A549 (cell line): ENCODE measurements at regions not wholly inside any gene's neighbourhood (a gene's known extent, or its start where the extent isn't known, plus 50 kb on each side); places are given as distances from the start of the nearest gene placed in this dataset.

Experiments
- ATAC-seq, 2 experiments: fragments of 200-7000 bp in 1 of 2; fragments of >200 bp in 1 of 2; cut with Nextera tagmentation in 1 of 2; cut with Tn5 transposase in 1 of 2; 3 replicates each; pipeline versions ENCODE4 v1.8.0 to v1.9.1; 2018 to 2020; ENCODE audit warnings: mild to moderate bottlenecking in 1 of 2, moderate library complexity in 1 of 2
- CTCF ChIA-PET: fragments of 300-600 bp; sonication (Branson Sonifier 250); formaldehyde crosslinking; extraction: SDS; loops from one replicate; lab custom pipeline; 2021; ENCODE audit warnings: antibody characterized with exemption, inconsistent platforms; lab: Yijun Ruan, JAX
- POLR2A ChIA-PET: fragments of 350-600 bp; formaldehyde crosslinking; extraction: SDS; loops from one replicate; lab custom pipeline; 2021; ENCODE audit warnings: antibody characterized with exemption, inconsistent platforms; lab: Yijun Ruan, JAX
- DNase-seq, 2 experiments: peaks; one replicate each; pipeline versions ENCODE4 v3.0.0 to v3.0.0-alpha.2; 2011 to 2016; ENCODE audit warnings: low read depth in 1 of 2, low spot score in 1 of 2
- FAIRE-seq: peaks from 2 replicates; lab custom pipeline; 2011; peaks lifted over from hg19 to GRCh38; lab: Jason Lieb, UNC
- H3K27ac ChIP-seq, 2 experiments: fragments of >200 bp; sonication (Bioruptor Twin); formaldehyde crosslinking; 3 replicates each; pipeline ENCODE4 v1.5.1; 2016 to 2017
- H3K4me1 ChIP-seq: fragments of >200 bp; sonication (Bioruptor Twin); formaldehyde crosslinking; 3 replicates; pipeline ENCODE4 v1.6.1; 2016
- H3K4me2 ChIP-seq: fragments of >200 bp; sonication (Bioruptor Twin); formaldehyde crosslinking; 3 replicates; pipeline ENCODE4 v1.6.1; 2016
- H3K4me3 ChIP-seq: fragments of >200 bp; sonication (Bioruptor Twin); formaldehyde crosslinking; 3 replicates; pipeline ENCODE4 v1.5.1; 2016
- H3K9me3 ChIP-seq: fragments of >200 bp; sonication (Bioruptor Twin); formaldehyde crosslinking; 3 replicates; pipeline ENCODE4 v1.6.1; 2016
- BHLHE40 ChIP-seq: IDR thresholded peaks from 2 replicates; pipeline ENCODE4 v1.6.1; 2012; ENCODE audit warnings: low read depth, low read length, inconsistent platforms
- CBX8 ChIP-seq: fragments of 200-600 bp; sonication (generic); IDR thresholded peaks from 2 replicates; pipeline ENCODE4 v1.6.1; 2016
- FOSB ChIP-seq: fragments of 250-450 bp; sonication (Bioruptor Pico); IDR thresholded peaks from 2 replicates; pipeline ENCODE4 v1.5.0; 2020; ENCODE audit warnings: mild to moderate bottlenecking, moderate library complexity
- HOXA7 ChIP-seq: fragments of 250-450 bp; sonication (Bioruptor Pico); IDR thresholded peaks from 2 replicates; pipeline ENCODE4 v1.5.0; 2020; ENCODE audit warnings: mild to moderate bottlenecking, moderate library complexity
- HOXB13 ChIP-seq: fragments of 250-450 bp; sonication (Bioruptor Pico); IDR thresholded peaks from 2 replicates; pipeline ENCODE4 v1.5.0; 2020; ENCODE audit warnings: low read depth, mild to moderate bottlenecking, moderate library complexity
- JUNB ChIP-seq: fragments of >200 bp; sonication (Bioruptor Twin); formaldehyde crosslinking; IDR thresholded peaks from 2 replicates; pipeline ENCODE4 v1.6.1; 2016
- KDM1A ChIP-seq: fragments of 200-600 bp; sonication (generic); IDR thresholded peaks from 2 replicates; pipeline ENCODE4 v1.6.1; 2016; ENCODE audit warnings: low read depth, mild to moderate bottlenecking
- KDM5A ChIP-seq: fragments of 200-600 bp; sonication (generic); IDR thresholded peaks from 2 replicates; pipeline ENCODE4 v1.6.1; 2016; ENCODE audit warnings: antibody characterized with exemption, mild to moderate bottlenecking
- MAFK ChIP-seq: fragments of 450-650 bp; IDR thresholded peaks from 2 replicates; pipeline ENCODE4 v1.6.1; 2014; ENCODE audit not compliant: partially characterized antibody
- NR3C1 ChIP-seq: fragments of >200 bp; sonication (Bioruptor Twin); formaldehyde crosslinking; IDR thresholded peaks from 3 replicates; pipeline ENCODE4 v1.6.1; 2017
- POLR2AphosphoS2 ChIP-seq: conservative IDR thresholded peaks from 2 replicates; pipeline ENCODE4 v1.6.1; 2012; ENCODE audit warnings: low read length, improper control_type of control experiment, inconsistent platforms
- RAD21 ChIP-seq, 2 experiments: fragments of >200 bp in 1 of 2; sonication (Bioruptor Twin) in 1 of 2; formaldehyde crosslinking in 1 of 2; IDR thresholded peaks in 1 of 2; conservative IDR thresholded peaks in 1 of 2; 2 replicates in 1 of 2; 3 replicates in 1 of 2; pipeline ENCODE4 v1.6.1; 2012 to 2018; ENCODE audit warnings: inconsistent platforms in 1 of 2
- RARB ChIP-seq: fragments of 250-450 bp; sonication (Bioruptor Pico); IDR thresholded peaks from 2 replicates; pipeline ENCODE4 v1.8.0; 2021; ENCODE audit warnings: mild to moderate bottlenecking, moderate library complexity
- RNF2 ChIP-seq: fragments of 200-600 bp; sonication (generic); IDR thresholded peaks from 2 replicates; pipeline ENCODE4 v1.6.1; 2016; ENCODE audit warnings: low read depth, mild to moderate bottlenecking, antibody characterized with exemption, moderate library complexity, borderline replicate concordance
- TP53 ChIP-seq: fragments of 250-450 bp; sonication (Bioruptor Pico); IDR thresholded peaks from 2 replicates; pipeline ENCODE4 v1.5.0; 2021; ENCODE audit warnings: mild to moderate bottlenecking, moderate library complexity
- ZC3H11A ChIP-seq: fragments of 450-650 bp; IDR thresholded peaks from 2 replicates; pipeline ENCODE4 v1.6.1; 2014; ENCODE audit warnings: antibody characterized with exemption, mild to moderate bottlenecking
- ZFP36 ChIP-seq: fragments of 450-650 bp; IDR thresholded peaks from 2 replicates; pipeline ENCODE4 v1.6.1; 2014; ENCODE audit warnings: borderline replicate concordance; ENCODE audit not compliant: partially characterized antibody
- ZNF302 ChIP-seq: fragments of 250-450 bp; sonication (Bioruptor Pico); IDR thresholded peaks from 2 replicates; pipeline ENCODE4 v1.9.0; 2021; ENCODE audit warnings: inconsistent platforms, mild to moderate bottlenecking, moderate library complexity
- WGBS: methylation state at CpG from one replicate; pipeline ENCODE4 v1.1.6; 2017; ENCODE audit errors: missing lambda C conversion rate; 5-methylcytosine and 5-hydroxymethylcytosine counted together
- TF ChIP-seq, protein P1 (sequence below): fragments of 250-450 bp; sonication (Bioruptor Pico); IDR thresholded peaks from 2 replicates; pipeline ENCODE4 v1.5.0; 2021; ENCODE audit warnings: mild to moderate bottlenecking, moderate library complexity, borderline replicate concordance
- TF ChIP-seq, protein P2 (sequence below): fragments of 150-350 bp; IDR thresholded peaks from 2 replicates; pipeline ENCODE4 v1.6.1; 2014; ENCODE audit warnings: low read depth, mild to moderate bottlenecking, low read length
- TF ChIP-seq, protein P3 (sequence below): IDR thresholded peaks from 2 replicates; pipeline ENCODE4 v1.6.1; 2012
- TF ChIP-seq, protein P4 (sequence below): fragments of >200 bp; sonication (Bioruptor Twin); formaldehyde crosslinking; IDR thresholded peaks from 2 replicates; pipeline ENCODE4 v1.6.1; 2016
- TF ChIP-seq, protein P5 (sequence below): fragments of 250-450 bp; sonication (Bioruptor Pico); IDR thresholded peaks from 2 replicates; pipeline ENCODE4 v1.5.0; 2020; ENCODE audit warnings: low read depth, mild to moderate bottlenecking, moderate library complexity

DNA sequence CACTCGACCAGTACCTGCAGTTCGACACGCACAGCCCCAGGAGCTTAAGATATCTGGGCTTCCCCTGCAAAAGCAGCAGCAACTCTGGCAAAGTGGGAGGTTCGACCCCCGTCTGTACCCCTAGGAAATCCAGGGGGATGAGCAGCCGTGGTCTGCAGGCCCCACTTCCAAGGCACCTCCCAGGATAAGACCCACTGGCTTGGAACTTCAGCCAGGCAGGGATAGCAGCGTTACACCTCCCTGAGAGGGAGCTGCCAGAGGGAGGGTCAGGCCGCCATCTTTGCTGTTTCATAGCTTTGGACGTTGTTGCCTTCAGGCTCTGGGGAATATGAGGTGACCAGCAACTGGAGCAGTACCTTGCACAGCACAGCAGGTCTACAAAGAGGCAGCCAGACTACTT is 351.1 kb downstream of the SOX11 start (continued):
- TF ChIP-seq, protein P1, sequence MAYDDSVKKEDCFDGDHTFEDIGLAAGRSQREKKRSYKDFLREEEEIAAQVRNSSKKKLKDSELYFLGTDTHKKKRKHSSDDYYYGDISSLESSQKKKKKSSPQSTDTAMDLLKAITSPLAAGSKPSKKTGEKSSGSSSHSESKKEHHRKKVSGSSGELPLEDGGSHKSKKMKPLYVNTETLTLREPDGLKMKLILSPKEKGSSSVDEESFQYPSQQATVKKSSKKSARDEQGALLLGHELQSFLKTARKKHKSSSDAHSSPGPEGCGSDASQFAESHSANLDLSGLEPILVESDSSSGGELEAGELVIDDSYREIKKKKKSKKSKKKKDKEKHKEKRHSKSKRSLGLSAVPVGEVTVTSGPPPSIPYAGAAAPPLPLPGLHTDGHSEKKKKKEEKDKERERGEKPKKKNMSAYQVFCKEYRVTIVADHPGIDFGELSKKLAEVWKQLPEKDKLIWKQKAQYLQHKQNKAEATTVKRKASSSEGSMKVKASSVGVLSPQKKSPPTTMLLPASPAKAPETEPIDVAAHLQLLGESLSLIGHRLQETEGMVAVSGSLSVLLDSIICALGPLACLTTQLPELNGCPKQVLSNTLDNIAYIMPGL, result no peak

DNA sequence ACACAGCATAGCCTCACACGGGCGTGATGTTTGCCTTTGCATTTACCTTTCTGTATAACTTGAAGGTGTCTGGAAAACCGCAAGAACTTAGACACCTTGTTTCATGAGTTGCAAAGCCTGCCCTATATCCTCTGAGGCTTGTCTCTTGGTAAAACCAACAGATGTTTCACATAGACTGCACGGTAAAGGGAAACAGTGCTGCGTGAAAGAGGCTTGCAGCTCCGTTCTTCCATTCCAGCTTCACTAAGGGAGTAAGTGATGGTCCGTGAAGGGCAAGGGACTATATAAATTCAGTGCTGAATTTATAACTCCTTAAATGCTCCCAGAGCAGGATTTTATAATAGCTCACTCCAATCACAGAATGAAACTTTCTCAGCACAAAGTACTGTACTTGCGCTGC is 360.5 kb downstream of the SOX11 start:
- TF ChIP-seq HOXB13 (CRISPR knock-in tag) (no peak), NR3C1 (no peak), TP53 (CRISPR knock-in tag) (no peak), MAFK (no peak)
- TF ChIP-seq, protein P2, sequence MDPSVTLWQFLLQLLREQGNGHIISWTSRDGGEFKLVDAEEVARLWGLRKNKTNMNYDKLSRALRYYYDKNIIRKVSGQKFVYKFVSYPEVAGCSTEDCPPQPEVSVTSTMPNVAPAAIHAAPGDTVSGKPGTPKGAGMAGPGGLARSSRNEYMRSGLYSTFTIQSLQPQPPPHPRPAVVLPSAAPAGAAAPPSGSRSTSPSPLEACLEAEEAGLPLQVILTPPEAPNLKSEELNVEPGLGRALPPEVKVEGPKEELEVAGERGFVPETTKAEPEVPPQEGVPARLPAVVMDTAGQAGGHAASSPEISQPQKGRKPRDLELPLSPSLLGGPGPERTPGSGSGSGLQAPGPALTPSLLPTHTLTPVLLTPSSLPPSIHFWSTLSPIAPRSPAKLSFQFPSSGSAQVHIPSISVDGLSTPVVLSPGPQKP, result no peak
- TF ChIP-seq, protein P3, sequence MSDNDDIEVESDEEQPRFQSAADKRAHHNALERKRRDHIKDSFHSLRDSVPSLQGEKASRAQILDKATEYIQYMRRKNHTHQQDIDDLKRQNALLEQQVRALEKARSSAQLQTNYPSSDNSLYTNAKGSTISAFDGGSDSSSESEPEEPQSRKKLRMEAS, result no peak
- TF ChIP-seq, protein P1, result no peak
- TF ChIP-seq, all 56 proteins: peak for 0
- Histone ChIP-seq H3K4me1 (no peaks in the 10 kb centered on the region), H3K9me3 (no peaks in the 10 kb centered on the region; the same call in 2 of the 3 replicates), H3K27ac (no peak overlapping the region), H3K4me2 (no peak overlapping the region), H3K4me3 (no peak overlapping the region)
- DNase-seq, result no peak
- ATAC-seq, result no peak
- WGBS, result 10% methylated on average over 8 of the region's 8 CpGs
- no peak for FAIRE-seq
- POLR2A ChIA-PET, result no interaction called here
- CTCF ChIA-PET, result interaction anchor here (0.6 kb wide), 1 partner anchor 10 kb away, joined by 3 read pairs; no protein-coding TSS in a partner anchor

DNA sequence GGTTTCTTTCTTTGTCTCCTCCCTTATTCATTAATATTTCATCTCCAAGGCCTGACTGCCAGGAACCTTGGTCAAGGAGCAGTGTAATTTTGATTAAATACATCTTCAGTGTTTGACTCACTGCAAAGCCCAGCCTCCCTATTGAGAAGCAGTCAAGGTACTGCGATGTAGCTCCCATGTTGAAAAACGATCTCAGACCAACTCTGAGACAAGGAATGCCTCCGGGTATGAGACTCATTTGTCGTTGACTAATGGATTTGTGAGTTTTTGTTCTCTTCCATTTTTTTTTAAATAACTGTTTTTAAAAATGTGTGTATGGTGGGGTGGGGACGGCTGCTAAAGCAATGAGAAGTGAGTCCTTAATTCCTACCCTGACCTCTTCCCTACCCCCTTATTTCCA is 361.6 kb downstream of the SOX11 start:
- WGBS, result 6% methylated on average over 5 of the region's 5 CpGs
- FAIRE-seq, result no peak
- no peak for ATAC-seq
- TF ChIP-seq FOSB (CRISPR knock-in tag) (no peak), JUNB (no peak), CBX8 (no peak), KDM5A (no peak), ZC3H11A (no peak), KDM1A (no peak), MAFK (no peak), HOXA7 (no peak), BHLHE40 (no peak), ZNF302 (no peak), POLR2AphosphoS2 (no peak), RNF2 (no peak), ZFP36 (no peak), RAD21 (conservative IDR thresholded peaks at IDR 0.05 in 1 of 2, IDR thresholded peaks at IDR 0.05 in 1 of 2) (no peak), RARB (no peak)
- TF ChIP-seq, protein P2, result no peak
- TF ChIP-seq, protein P4, sequence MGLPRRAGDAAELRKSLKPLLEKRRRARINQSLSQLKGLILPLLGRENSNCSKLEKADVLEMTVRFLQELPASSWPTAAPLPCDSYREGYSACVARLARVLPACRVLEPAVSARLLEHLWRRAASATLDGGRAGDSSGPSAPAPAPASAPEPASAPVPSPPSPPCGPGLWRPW, result no peak
- TF ChIP-seq, protein P5, sequence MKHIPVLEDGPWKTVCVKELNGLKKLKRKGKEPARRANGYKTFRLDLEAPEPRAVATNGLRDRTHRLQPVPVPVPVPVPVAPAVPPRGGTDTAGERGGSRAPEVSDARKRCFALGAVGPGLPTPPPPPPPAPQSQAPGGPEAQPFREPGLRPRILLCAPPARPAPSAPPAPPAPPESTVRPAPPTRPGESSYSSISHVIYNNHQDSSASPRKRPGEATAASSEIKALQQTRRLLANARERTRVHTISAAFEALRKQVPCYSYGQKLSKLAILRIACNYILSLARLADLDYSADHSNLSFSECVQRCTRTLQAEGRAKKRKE (CRISPR knock-in tag), result no peak
- no peaks in the 10 kb centered on the region for H3K4me1 ChIP-seq
- no peak overlapping the region for H3K27ac ChIP-seq
- no peak for DNase-seq
- H3K4me2 ChIP-seq, result no peak overlapping the region
- no peak overlapping the region for H3K4me3 ChIP-seq
- ChIA-PET POLR2A (no interaction called here), CTCF (no interaction called here)
- no peaks in the 10 kb centered on the region; the same call in 2 of the 3 replicates for H3K9me3 ChIP-seq
